ENCODE measurements at regions not wholly inside any gene's neighbourhood (a gene's known extent, or its start where the extent isn't known, plus 50 kb on each side); places are given as distances from the start of the nearest gene placed in this dataset.

DNA sequence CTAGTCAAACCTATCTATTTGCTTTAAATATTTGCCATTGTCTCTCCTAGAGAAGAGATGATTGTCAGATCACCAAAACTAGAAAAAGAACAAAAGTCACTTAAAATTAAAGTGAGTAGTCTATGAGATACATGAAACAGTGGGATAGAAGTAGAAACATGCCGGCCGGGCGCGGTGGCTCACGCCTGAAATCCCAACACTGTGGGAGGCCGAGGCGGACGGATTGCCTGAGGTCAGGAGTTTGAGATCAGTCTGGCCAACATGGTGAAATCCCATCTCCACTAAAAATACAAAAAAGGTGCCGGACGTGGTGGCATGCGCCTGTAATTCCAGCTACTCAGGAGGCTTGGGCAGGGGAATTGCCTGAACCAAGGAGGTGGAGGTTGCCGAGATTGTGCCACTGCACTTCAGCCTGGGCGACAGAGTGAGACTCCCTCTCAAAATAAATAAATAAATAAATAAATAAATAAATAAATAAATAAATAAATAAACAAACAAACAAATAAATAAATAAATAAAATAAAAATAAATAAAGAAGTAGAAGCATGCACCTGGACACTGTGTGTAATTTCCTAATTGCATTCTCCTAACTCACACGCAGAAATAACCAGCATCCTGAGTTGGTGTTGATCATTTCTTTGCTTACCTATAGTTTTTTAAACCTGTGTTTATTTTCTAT lies 299.5 kb downstream of the PDHA2 start:
- TF ChIP-seq, protein P1, sequence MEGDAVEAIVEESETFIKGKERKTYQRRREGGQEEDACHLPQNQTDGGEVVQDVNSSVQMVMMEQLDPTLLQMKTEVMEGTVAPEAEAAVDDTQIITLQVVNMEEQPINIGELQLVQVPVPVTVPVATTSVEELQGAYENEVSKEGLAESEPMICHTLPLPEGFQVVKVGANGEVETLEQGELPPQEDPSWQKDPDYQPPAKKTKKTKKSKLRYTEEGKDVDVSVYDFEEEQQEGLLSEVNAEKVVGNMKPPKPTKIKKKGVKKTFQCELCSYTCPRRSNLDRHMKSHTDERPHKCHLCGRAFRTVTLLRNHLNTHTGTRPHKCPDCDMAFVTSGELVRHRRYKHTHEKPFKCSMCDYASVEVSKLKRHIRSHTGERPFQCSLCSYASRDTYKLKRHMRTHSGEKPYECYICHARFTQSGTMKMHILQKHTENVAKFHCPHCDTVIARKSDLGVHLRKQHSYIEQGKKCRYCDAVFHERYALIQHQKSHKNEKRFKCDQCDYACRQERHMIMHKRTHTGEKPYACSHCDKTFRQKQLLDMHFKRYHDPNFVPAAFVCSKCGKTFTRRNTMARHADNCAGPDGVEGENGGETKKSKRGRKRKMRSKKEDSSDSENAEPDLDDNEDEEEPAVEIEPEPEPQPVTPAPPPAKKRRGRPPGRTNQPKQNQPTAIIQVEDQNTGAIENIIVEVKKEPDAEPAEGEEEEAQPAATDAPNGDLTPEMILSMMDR (conservative IDR thresholded peaks at IDR 0.05; ENCODE audit: low read depth in 2 of 2): no peak
- TF ChIP-seq, protein P2, sequence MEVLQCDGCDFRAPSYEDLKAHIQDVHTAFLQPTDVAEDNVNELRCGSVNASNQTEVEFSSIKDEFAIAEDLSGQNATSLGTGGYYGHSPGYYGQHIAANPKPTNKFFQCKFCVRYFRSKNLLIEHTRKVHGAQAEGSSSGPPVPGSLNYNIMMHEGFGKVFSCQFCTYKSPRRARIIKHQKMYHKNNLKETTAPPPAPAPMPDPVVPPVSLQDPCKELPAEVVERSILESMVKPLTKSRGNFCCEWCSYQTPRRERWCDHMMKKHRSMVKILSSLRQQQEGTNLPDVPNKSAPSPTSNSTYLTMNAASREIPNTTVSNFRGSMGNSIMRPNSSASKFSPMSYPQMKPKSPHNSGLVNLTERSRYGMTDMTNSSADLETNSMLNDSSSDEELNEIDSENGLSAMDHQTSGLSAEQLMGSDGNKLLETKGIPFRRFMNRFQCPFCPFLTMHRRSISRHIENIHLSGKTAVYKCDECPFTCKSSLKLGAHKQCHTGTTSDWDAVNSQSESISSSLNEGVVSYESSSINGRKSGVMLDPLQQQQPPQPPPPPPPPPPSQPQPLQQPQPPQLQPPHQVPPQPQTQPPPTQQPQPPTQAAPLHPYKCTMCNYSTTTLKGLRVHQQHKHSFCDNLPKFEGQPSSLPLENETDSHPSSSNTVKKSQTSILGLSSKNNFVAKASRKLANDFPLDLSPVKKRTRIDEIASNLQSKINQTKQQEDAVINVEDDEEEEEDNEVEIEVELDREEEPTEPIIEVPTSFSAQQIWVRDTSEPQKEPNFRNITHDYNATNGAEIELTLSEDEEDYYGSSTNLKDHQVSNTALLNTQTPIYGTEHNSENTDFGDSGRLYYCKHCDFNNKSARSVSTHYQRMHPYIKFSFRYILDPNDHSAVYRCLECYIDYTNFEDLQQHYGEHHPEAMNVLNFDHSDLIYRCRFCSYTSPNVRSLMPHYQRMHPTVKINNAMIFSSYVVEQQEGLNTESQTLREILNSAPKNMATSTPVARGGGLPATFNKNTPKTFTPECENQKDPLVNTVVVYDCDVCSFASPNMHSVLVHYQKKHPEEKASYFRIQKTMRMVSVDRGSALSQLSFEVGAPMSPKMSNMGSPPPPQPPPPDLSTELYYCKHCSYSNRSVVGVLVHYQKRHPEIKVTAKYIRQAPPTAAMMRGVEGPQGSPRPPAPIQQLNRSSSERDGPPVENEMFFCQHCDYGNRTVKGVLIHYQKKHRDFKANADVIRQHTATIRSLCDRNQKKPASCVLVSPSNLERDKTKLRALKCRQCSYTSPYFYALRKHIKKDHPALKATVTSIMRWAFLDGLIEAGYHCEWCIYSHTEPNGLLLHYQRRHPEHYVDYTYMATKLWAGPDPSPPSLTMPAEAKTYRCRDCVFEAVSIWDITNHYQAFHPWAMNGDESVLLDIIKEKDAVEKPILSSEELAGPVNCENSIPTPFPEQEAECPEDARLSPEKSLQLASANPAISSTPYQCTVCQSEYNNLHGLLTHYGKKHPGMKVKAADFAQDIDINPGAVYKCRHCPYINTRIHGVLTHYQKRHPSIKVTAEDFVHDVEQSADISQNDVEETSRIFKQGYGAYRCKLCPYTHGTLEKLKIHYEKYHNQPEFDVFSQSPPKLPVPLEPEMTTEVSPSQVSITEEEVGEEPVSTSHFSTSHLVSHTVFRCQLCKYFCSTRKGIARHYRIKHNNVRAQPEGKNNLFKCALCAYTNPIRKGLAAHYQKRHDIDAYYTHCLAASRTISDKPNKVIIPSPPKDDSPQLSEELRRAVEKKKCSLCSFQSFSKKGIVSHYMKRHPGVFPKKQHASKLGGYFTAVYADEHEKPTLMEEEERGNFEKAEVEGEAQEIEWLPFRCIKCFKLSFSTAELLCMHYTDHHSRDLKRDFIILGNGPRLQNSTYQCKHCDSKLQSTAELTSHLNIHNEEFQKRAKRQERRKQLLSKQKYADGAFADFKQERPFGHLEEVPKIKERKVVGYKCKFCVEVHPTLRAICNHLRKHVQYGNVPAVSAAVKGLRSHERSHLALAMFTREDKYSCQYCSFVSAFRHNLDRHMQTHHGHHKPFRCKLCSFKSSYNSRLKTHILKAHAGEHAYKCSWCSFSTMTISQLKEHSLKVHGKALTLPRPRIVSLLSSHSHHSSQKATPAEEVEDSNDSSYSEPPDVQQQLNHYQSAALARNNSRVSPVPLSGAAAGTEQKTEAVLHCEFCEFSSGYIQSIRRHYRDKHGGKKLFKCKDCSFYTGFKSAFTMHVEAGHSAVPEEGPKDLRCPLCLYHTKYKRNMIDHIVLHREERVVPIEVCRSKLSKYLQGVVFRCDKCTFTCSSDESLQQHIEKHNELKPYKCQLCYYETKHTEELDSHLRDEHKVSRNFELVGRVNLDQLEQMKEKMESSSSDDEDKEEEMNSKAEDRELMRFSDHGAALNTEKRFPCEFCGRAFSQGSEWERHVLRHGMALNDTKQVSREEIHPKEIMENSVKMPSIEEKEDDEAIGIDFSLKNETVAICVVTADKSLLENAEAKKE (CRISPR knock-in tag; IDR thresholded peaks at IDR 0.05): no peak
- TF ChIP-seq JUNB (IDR thresholded peaks at IDR 0.05; ENCODE audit: unreplicated experiment) (no peak), EZH2 (IDR thresholded peaks at IDR 0.05; ENCODE audit: low read depth, unreplicated experiment) (no peak)
- TF ChIP-seq, protein P3, sequence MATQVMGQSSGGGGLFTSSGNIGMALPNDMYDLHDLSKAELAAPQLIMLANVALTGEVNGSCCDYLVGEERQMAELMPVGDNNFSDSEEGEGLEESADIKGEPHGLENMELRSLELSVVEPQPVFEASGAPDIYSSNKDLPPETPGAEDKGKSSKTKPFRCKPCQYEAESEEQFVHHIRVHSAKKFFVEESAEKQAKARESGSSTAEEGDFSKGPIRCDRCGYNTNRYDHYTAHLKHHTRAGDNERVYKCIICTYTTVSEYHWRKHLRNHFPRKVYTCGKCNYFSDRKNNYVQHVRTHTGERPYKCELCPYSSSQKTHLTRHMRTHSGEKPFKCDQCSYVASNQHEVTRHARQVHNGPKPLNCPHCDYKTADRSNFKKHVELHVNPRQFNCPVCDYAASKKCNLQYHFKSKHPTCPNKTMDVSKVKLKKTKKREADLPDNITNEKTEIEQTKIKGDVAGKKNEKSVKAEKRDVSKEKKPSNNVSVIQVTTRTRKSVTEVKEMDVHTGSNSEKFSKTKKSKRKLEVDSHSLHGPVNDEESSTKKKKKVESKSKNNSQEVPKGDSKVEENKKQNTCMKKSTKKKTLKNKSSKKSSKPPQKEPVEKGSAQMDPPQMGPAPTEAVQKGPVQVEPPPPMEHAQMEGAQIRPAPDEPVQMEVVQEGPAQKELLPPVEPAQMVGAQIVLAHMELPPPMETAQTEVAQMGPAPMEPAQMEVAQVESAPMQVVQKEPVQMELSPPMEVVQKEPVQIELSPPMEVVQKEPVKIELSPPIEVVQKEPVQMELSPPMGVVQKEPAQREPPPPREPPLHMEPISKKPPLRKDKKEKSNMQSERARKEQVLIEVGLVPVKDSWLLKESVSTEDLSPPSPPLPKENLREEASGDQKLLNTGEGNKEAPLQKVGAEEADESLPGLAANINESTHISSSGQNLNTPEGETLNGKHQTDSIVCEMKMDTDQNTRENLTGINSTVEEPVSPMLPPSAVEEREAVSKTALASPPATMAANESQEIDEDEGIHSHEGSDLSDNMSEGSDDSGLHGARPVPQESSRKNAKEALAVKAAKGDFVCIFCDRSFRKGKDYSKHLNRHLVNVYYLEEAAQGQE (IDR thresholded peaks at IDR 0.05; ENCODE audit: unreplicated experiment): no peak

Measured in GM23338 (cell line).